MCF 10A (cell line): ENCODE measurements at regions not wholly inside any gene's neighbourhood (a gene's known extent, or its start where the extent isn't known, plus 50 kb on each side); places are given as distances from the start of the nearest gene placed in this dataset.

ENCODE experiments used
- BruUV-seq: library from RNA; stranded (reverse); fragments of 400-500 nt; replicated peaks from 2 replicates; lab custom pipeline; 2021; lab: Mats Ljungman, UMichigan
- CTCF ChIA-PET: fragments of 300-600 bp; sonication (Branson Sonifier 250); formaldehyde crosslinking; extraction: SDS; loops from one replicate; lab custom pipeline; 2021; ENCODE audit warnings: antibody characterized with exemption, inconsistent platforms; lab: Yijun Ruan, JAX
- POLR2A ChIA-PET: fragments of 300-600, 350-650 bp; sonication (Branson Sonifier 250); formaldehyde crosslinking; extraction: SDS; loops from one replicate; lab custom pipeline; 2020; ENCODE audit warnings: antibody characterized with exemption, inconsistent platforms; lab: Yijun Ruan, JAX
- DNase-seq: peaks from one replicate; pipeline ENCODE4 v3.0.0-alpha.2; 2018; ENCODE audit not compliant: unreplicated experiment
- H3K27ac Mint-ChIP-seq: one replicate; pipeline ENCODE4 v1.8.0; 2022; ENCODE audit warnings: mild to moderate bottlenecking, low read depth, mixed read lengths; ENCODE audit not compliant: unreplicated experiment
- H3K27me3 Mint-ChIP-seq: one replicate; pipeline ENCODE4 v1.8.0; 2022; ENCODE audit warnings: mixed read lengths; ENCODE audit not compliant: insufficient read depth, unreplicated experiment
- H3K36me3 Mint-ChIP-seq: one replicate; pipeline ENCODE4 v1.8.0; 2022; ENCODE audit warnings: mild to moderate bottlenecking, moderate library complexity, mixed read lengths; ENCODE audit not compliant: insufficient read depth, unreplicated experiment
- H3K4me1 Mint-ChIP-seq: one replicate; pipeline ENCODE4 v1.8.0; 2022; ENCODE audit warnings: mixed read lengths; ENCODE audit not compliant: insufficient read depth, unreplicated experiment
- H3K4me3 Mint-ChIP-seq: one replicate; pipeline ENCODE4 v1.8.0; 2022; ENCODE audit warnings: mild to moderate bottlenecking, moderate library complexity, mixed read lengths; ENCODE audit not compliant: unreplicated experiment
- H3K9me3 Mint-ChIP-seq: one replicate; pipeline ENCODE4 v1.8.0; 2022; ENCODE audit warnings: mixed read lengths; ENCODE audit not compliant: unreplicated experiment
- intact Hi-C: fragments of 100-400 bp; cut with micrococcal nuclease; formaldehyde crosslinking; loops from 2 replicates; pipeline ENCODE4 v1.14.1; 2022
- TF ChIP-seq, protein P1 (sequence below): fragments of 200-600 bp; IDR thresholded peaks from one replicate; pipeline ENCODE4 v1.8.0; 2022; ENCODE audit warnings: antibody characterized with exemption, mild to moderate bottlenecking; ENCODE audit not compliant: unreplicated experiment

DNA sequence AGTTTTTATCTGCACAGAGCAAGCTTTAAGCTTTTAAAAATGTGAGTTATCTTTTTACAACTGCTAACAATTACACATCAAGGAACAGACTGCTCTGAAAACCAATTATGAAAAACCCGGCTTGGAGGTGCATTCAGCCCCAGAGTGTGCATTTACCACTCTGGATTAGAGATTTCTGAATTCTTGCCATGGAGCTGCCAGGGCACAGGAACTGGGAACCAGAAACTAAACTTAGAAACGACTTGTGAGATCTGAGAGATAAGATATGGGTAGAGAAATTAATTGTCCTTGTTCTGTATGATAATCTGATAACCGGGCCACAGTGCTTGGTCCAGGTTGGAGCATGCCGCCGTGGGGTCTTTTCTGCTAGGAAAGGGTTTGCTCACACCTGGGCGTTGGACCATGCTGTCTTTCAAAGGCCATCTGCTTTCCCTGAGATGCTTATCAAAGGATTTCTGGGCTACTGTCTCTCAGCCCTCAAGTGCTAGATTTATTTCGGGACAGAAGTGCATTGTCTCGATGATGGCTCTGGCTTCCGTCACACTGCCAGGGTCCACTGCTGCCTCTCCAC, 210.0 kb downstream of the MAF start:
- Mint-ChIP-seq H3K36me3 (no peaks in the 10 kb centered on the region), H3K4me1 (no peaks in the 10 kb centered on the region), H3K27ac (no peak overlapping the region), H3K27me3 (peaks cover 21% of the 10 kb centered on the region), H3K4me3 (no peak overlapping the region), H3K9me3 (no peaks in the 10 kb centered on the region)
- no peak for DNase-seq
- ChIA-PET CTCF (interaction anchor here (0.6 kb wide), 2 partner anchors 11 to 702 kb away, joined by 3 read pairs; no protein-coding TSS in a partner anchor), POLR2A (no interaction called here)
- BruUV-seq = no TSS peak
- TF ChIP-seq, protein P1, sequence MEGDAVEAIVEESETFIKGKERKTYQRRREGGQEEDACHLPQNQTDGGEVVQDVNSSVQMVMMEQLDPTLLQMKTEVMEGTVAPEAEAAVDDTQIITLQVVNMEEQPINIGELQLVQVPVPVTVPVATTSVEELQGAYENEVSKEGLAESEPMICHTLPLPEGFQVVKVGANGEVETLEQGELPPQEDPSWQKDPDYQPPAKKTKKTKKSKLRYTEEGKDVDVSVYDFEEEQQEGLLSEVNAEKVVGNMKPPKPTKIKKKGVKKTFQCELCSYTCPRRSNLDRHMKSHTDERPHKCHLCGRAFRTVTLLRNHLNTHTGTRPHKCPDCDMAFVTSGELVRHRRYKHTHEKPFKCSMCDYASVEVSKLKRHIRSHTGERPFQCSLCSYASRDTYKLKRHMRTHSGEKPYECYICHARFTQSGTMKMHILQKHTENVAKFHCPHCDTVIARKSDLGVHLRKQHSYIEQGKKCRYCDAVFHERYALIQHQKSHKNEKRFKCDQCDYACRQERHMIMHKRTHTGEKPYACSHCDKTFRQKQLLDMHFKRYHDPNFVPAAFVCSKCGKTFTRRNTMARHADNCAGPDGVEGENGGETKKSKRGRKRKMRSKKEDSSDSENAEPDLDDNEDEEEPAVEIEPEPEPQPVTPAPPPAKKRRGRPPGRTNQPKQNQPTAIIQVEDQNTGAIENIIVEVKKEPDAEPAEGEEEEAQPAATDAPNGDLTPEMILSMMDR = no peak
- intact Hi-C loops = no loop called here

DNA sequence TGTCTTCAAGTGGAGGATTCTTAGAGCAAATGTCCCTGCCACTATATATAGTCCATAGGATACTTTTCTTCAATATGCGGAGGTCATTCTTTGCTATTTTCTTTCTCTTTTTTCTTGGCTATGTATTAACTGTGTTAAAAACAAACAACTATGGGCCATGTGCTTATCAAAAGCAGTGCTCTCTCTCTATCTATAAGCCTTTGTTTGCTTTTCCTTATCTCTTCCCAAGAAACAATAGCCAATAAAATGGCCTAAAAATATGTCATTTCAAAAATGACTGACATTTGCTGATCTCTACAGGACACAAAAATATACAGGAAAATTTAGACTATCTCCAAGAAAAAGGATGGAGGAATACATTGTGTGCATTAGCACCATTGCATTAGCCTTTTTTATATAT, 212.1 kb downstream of the MAF start:
- CTCF ChIA-PET = no interaction called here
- H3K9me3 Mint-ChIP-seq = no peaks in the 10 kb centered on the region
- BruUV-seq = no TSS peak
- H3K4me3 Mint-ChIP-seq = no peak overlapping the region
- DNase-seq = no peak
- H3K27ac Mint-ChIP-seq = no peak overlapping the region
- TF ChIP-seq, protein P1 = no peak
- peaks cover 21% of the 10 kb centered on the region for H3K27me3 Mint-ChIP-seq
- no peaks in the 10 kb centered on the region for H3K4me1 Mint-ChIP-seq
- H3K36me3 Mint-ChIP-seq = no peaks in the 10 kb centered on the region
- intact Hi-C loops = no loop called here
- POLR2A ChIA-PET = no interaction called here

DNA sequence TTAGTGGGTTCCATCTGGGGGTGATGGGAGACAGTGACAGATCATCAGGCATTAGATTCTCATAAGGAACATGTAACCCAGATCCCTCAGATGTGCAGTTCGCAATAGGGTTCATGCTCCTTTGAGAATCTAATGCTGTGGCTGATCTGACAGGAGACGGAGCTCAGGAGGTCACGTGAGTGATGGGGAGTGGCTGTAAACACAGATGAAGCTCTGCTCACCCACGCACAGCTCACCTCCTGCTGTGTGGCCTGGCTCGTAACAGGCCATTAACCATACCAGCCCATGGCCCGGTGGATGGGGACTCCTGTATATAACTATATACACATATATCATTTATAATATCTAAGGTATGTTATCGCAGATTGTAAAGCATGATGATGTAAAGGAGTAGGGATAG, 214.2 kb downstream of the MAF start:
- TF ChIP-seq, protein P1 = no peak
- Mint-ChIP-seq H3K27ac (no peak overlapping the region), H3K9me3 (no peaks in the 10 kb centered on the region), H3K4me3 (no peak overlapping the region), H3K27me3 (peaks cover 6% of the 10 kb centered on the region), H3K4me1 (no peaks in the 10 kb centered on the region), H3K36me3 (no peaks in the 10 kb centered on the region)
- no TSS peak for BruUV-seq
- no peak for DNase-seq
- ChIA-PET CTCF (interaction anchor here (1.0 kb wide), 1 partner anchor 15 kb away, joined by 4 read pairs; no protein-coding TSS in a partner anchor), POLR2A (interaction anchor here (1.3 kb wide), 1 partner anchor 8 kb away, joined by 3 read pairs; no protein-coding TSS in a partner anchor)
- intact Hi-C loops = no loop called here

DNA sequence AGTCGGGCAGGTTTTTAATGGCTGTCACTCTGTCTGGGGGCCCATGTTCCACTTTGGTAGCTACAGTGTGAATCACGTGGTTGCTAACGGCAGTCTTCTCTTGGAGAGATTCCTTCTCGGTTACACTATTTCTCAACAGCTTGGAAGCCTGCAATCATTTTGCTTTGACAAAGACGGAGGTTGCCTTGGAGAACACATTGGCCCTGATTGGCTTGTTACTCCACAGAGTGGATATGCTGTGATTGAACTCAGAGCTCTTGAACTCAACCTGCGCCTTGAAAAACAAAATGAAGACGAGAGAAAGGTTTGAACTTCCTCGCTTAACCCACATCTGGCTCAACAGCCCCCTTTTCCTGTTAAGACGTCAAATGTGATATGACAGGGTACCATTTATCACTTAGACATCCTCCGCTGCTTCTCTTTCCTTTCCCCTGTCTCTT, 218.9 kb downstream of the MAF start:
- Mint-ChIP-seq H3K36me3 (no peaks in the 10 kb centered on the region), H3K4me3 (no peak overlapping the region), H3K27ac (no peak overlapping the region), H3K9me3 (no peaks in the 10 kb centered on the region), H3K27me3 (no peaks in the 10 kb centered on the region), H3K4me1 (peaks cover 6% of the 10 kb centered on the region)
- ChIA-PET CTCF (interaction anchor here (1.8 kb wide), 1 partner anchor 11 kb away, joined by 3 read pairs; no protein-coding TSS in a partner anchor), POLR2A (no interaction called here)
- intact Hi-C loops = no loop called here
- no TSS peak for BruUV-seq
- TF ChIP-seq, protein P1 = no peak
- DNase-seq = no peak
